ENCODE measurements at regions not wholly inside any gene's neighbourhood (a gene's known extent, or its start where the extent isn't known, plus 50 kb on each side); places are given as distances from the start of the nearest gene placed in this dataset.
"Not testable (repeated sequence)": the region's sequence is repeated elsewhere in the genome, so short reads cannot be mapped to it uniquely, and the experiment has no call there.

DNA sequence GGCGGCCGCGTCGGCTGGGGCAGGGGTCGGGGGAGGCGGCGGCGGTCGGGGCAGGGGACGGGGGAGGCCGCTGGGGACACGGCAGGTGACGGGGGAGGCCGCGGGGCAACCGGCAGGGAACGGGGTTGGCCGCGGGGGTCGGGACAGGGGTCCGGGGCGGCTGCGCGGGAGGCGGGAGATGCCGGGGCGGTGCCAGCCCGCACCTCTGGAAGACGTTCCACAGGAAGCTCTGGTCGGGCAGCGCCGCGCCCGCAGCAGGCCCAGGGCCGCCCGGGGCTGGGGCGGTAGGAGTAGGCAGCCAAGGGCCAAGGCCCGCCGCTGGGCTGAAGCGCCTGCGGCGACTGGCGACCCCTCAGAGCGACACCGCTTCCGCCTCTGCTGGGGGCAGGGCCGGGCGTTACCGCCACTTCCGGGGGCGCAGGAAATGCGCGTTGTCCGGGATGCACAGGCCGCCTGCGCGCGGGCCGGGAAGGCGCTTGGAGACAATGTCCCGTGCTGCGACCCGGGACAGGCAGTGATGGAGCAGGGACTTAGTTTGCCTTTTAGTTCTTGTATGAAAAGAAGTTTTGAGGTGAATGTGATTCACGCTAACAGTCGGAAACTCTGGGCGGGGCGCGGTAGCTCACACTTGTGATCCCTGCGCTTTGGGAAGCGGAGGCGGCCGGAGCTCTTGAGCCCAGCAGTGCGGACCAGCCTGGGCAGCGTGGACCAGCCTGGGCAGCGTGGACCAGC, 110.0 kb upstream of the LPCAT1 start:
- DNase-seq = peak; percentile 87

DNA sequence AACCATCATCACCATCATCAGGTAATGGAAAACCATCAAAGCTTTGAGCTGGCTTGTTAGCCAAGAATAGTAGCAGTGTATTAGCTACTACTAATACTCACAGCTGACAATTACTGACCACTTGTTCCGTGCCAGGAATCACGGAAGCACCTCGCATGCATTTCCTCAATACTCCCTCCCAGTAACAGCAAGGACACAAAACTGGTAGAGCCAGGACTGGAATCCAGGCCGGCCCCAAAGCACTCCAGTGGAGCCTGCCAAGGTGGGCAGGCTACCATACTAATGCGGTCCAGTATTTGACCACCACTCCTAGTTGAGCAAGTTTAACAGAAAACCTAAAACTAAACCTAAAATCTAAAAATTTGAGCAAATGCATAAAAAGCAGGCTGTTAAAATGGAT, 107.2 kb upstream of the LPCAT1 start:
- not testable (repeated sequence) for DNase-seq

DNA sequence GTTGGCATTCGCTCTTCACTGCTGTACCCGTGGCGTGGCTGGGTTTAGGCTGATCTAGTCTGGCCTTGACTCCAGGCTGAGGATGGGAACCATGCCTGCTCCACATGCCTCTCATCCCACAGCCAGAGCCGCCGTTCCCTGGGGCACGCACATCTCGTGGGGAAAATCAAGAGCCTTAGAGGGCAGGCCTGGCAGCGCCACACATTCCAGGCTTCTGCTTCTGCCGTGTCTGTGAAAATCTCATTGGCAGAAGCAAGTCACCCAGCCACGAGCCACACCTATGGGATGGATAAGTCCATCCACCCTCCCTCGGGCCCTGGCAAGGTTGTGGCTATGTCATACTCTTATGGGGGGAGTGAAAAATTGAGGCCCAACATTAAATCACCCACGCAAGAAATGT, 102.6 kb upstream of the LPCAT1 start:
- DNase-seq = not testable (repeated sequence)

DNA sequence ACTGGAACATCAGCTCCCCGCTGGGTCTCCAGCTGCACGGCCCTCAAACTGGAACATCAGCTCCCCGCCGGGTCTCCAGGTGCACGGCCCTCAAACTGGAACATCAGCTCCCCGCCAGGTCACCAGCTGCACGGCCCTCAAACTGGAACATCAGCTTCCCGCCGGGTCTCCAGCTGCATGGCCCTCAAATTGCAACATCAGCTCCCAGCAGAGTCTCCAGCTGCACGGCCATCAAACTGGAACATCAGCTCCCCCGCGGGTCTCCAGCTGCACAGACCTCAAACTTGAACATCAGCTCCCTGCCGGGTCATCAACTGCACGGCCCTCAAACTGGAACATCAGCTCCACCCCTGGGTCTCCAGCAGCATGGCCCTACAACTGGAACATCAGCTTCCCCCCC, 95.8 kb upstream of the LPCAT1 start:
- DNase-seq = not testable (repeated sequence)

DNA sequence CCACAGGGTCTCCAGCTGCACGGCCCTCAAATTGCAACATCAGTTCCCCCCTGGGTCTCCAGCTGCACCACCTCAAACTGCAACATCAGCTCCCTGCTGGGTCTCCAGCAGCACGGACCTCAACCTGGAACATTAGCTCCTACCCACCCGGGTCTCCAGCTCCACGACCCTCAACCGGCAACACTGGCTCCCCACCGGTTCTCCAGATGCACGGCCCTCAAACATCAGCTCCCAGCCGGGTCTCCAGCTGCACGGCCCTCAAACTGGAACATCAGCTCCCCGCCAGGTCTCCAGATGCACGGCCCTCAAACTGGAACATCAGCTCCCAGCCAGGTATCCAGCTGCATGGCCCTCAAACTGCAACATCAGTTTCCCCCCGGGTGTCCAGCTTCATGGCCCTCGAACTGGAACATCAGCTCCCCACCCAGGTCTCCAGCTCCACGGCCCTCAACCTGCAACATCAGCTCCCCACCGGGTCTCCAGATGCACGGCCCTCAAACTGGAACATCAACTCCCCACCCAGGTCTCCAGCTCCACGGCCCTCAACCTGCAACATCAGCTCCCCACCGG, 94.6 kb upstream of the LPCAT1 start:
- DNase-seq = not testable (repeated sequence)

DNA sequence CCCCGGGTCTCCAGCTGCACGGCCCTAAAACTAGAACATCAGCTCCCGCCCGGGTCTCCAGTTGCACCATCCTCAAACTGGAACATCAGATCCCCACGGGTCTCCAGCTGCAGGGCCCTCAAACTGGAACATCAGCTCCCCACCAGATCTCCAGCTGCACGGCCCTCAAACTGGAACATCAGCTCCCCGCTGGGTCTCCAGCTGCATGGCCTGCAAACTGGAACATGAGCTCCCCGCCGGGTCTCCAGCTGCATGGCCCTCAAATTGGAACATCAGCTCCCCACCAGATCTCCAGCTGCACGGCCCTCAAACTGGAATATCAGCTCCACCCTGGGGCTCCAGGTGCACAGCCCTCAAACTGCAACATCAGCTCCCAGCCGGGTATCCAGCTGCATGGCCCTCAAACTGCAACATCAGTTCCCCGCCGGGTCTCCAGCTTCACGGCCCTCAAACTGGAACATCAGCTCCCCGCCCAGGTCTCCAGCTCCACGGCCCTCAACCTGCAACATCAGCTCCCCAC, 93.5 kb upstream of the LPCAT1 start:
- not testable (repeated sequence) for DNase-seq

DNA sequence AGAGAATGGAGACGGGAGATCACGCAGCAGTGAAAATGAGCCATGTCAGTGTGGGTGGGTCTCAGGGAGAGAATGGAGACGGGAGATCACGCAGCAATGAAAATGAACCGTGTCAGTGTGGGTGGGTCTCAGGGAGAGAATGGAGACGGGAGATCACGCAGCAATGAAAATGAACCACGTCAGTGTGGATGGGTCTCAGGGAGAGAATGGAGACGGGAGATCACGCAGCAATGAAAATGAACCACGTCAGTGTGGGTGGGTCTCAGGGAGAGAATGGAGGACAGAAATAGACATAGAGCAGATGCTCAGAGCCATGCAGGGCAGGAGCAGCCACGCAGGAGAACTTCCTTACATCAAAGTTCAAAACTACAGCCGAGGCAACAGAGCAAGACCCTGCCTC, 89.8 kb upstream of the LPCAT1 start:
- not testable (repeated sequence) for DNase-seq

DNA sequence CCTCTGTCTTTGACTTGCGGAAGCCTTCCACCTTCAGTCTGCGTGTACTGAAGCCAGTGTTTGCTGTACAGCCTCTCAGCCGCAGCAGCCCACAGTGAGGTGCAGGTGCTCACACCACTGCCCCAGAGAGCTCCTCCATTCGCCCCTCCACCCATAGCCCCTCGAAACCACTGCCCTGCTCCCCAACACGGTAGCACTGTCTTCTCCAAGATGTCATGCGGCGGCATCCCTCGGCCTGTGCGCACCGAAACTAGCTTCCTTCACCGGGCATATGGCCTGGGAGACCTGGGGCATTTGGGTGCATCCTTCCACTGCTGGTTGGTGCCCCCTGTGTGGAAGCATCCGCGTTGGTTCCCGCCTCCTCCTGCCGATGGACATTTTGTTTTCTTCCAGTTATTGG, 86.8 kb upstream of the LPCAT1 start:
- DNase-seq = not testable (repeated sequence)

DNA sequence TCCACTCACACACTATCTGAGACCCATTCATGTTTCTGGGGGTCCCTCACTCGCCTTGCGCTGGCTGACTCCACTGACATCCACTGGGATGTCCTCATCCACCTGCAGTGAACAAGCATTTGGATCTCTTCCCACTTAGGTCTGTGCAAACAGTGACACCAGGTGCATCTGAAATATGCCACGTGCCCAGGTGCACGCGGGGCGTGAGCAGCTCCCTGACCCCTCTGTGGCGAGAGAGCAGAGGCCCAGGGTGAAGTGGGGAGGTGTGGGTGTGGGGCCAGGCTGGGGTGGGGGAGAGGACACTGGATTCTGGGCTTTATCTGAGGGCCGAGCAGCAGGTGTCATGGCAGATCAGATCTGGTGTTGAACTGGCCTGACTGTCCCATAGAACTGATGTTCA, 85.4 kb upstream of the LPCAT1 start:
- DNase-seq = not testable (repeated sequence)

DNA sequence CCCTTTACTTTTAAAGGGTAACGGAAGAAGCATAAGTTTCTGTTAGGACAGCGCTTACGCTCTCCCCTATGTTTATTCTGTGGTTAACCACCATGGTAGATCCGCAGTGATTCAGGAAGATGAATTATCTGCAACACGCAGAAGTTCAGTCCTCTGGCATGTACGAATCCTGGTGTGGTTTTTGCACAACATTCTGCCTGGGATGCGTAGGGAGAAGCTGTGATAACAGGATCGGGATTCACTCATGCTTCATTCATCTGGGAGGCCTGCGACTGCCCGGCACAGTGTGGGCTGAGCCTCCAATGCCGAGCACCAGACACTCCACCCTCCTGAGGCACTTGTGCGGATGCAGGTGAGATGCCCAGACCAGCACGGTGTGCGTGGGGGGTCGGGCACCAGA, 84.6 kb upstream of the LPCAT1 start:
- DNase-seq = not testable (repeated sequence)

DNA sequence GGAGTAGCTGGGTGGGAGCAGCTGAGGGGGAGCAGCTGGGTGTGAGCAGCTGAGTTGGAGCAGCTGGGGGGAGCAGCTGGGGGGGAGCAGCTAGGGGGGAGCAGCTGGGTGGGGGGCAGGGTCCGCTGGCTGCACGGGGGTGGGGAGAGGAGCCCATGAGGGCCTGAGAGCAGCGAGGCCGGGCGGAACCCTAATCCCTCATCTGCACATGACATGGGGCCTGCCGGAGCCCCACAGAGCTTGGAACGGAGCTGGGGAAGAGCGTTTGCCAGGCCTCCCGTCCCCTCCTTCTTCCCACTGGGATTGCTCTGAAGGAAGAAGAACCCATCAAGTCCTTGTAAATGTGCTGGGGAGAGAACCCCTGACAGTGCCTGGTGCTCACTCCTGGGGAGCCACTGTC, 83.2 kb upstream of the LPCAT1 start:
- DNase-seq = not testable (repeated sequence)

DNA sequence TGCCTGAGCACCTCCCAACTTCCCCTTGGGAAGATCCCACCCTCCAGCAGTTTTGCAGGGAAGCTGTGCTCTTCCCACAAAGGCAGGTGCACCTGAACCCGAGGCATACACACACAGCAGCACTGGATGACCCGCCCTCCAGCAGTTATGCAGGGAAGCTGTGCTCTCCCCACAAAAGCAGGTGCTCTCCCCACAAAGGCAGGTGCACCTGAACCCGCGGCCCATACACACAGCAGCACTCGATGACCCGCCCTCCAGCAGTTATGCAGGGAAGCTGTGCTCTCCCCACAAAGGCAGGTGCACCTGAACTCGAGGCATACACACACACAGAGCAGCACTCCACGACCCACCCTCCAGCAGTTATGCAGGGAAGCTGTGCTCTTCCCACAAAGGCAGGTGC, 80.2 kb upstream of the LPCAT1 start:
- DNase-seq = not testable (repeated sequence)

DNA sequence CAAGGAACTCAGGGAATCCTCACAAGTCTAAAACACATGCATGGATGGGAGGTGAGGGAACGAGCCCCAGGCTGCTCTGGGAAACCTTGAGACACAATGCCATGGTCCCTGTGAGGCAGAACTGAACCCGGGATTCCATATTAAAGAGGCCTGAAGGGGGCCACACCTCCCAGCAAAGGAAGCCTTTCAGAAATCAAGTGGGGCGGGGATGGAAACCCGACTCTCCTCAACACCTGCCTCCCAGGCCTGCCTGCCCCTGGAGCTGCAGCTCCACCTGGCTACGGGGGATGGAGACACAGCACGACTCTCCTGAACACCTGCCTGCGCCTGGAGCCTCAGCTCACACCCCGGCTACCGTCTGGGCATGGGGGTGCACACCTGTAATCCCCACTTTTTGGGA, 77.8 kb upstream of the LPCAT1 start:
- not testable (repeated sequence) for DNase-seq

DNA sequence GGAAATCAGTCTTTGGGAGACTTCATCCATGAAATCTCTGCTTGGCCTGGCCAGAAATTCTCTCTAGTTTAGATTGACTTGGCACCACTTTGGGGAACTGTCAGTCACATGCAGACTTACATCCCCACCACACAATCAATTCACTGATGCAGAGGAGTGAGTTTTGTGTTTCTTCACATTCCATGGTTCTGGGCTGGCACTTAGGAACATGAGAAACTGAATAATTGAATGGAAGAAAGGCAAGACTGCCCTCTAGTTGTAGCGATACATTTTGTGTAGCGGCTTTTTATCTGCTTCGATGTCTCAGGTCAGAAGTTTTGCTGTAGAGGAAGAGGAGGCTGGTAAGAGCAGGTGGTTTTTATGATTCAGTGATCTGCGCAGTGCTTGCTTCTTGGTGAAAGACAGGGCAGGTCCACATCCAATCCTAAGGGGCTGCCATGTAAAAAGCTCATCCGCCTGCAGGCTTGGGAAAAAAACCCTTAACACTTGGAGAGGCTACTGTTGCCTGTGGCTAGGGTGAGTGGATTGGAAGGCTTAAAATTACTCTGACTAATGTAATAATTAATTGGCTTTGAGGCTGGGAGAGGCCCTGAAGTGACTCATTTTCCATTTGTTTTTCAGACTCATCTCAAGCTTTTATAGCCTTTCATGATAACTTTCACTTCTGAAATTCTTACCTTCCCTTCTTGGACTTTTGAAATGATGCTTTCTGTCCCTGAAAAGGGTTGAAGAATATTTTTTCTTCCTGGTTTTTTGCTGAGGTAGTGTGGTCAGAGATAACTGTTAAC, 75.4 kb upstream of the LPCAT1 start:
- DNase-seq = not testable (repeated sequence)

DNA sequence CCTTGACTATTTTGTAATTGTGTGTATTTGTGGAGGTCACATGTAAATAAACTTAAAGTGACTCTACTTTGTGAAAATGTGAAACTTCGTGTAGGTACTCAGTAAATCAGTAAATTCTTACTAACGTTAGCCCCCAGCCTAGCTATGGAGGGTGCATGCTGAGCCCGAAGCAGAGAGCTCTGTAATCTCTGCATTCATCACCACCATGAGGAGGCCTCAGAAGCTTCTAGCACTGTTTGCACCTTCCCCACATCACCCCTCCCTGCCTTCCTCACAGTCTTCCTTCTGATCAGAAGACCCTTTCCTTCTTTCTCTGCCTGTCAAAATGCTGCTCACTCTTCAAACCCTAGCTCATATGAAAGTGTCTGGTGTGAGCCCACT, 73.3 kb upstream of the LPCAT1 start:
- not testable (repeated sequence) for DNase-seq

DNA sequence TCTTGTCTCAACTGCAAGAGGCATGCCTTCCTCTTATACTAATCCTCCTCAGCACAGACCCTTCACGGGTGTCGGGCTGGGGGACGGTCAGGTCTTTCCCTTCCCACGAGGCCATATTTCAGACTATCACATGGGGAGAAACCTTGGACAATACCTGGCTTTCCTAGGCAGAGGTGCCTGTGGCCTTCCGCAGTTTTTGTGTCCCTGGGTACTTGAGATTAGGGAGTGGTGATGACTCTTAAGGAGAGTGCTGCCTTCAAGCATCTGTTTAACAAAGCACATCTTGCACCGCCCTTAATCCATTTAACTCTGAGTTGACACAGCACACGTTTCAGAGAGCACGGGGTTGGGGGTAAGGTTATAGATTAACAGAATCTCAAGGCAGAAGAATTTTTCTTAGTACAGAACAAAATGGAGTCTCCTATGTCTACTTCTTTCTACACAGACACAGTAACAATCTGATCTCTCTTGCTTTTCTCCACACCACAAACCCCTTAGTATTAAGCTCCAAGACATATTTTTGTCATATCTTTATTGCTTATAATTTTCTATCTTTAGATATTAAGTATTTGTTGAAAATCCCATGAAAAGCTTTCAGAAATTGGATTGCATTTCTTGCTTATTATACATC, 72.8 kb upstream of the LPCAT1 start:
- not testable (repeated sequence) for DNase-seq

DNA sequence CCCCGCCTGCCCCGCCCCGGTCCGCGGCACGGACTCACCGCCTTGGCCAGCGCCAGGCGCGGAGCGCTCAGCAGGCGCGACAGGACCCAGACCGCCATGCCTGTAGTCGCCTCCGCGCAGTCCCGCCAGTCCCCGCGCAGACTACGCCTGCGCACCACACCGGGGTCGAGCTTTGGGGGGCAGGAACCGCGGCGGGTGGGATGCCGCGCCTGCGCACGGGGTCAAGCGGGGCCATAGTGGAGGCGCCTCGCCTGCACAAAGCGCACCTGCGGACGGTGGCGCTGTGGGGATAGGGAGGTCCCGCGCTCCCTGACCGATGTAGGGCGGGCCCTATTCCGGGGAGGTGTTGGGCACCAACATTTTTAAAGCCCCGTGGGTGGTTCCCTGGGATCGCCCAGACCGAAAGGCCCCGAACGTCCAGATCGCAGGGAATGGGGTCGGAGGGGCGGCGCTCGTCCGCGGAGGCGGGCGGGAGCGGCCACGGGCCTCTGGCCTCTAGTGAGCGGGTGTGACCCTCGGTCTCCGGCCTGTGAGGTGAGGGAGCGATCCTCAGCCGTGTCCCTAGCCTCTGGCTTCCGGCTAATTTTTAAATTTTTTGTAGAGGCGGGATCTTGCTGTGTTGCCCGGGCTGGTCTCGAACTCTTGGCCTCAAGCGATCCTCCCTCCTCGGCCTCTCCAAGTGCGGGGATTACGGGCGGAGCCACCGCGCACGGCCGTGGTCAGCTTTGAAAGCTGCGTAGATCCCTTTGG, 70.8 kb upstream of the LPCAT1 start:
- DNase-seq = peak; percentile 90

DNA sequence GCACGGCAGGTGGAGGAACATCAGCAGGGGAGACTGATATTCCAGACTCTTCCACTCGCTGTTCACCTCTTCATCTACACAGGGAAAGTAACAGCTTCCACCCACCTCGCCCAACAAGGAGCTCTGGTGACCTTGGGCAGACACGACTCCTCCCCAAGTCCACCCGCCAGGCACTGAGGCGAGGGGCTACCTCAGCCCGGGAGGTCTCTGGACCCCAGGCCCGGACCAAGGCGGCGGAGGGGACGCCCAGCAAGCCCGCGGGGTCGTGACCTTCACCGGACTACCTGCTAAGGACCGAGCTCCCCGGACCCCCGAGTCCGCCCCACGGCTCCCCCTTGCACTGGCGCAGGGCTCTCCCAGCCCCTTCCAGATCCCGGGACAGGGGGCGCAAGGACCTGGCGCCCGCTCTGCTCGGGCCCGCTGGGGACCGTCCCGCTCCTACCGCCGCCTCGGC, 70.2 kb upstream of the LPCAT1 start:
- peak; percentile 38 for DNase-seq

DNA sequence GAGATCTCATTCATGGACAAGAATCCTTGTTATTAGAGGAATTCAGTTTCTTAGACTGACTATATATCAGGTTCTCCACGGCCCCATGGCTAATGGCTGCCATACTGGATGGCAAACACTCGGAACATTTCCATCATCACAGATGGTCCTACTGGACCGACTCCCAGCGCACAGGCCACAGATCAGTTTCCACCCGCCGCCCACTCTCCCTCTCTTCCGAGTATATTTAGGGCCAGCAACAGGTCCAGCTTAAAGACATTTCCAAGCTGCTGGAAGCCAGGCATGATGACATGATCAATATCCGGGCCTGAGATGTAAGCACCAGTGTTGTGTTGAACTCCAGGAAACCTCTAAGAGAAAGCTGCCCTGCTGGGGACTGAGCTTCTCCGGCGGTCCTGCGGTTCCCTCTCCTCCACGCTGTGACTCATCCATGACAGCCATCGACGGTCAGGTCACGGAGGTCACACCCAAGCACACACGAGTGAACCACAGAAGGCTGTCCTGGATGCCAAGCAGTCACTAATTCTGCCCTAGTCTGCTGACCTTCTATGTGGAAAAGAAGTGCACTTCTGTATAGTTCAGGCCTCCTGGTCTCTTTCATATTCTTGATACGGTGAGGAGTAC, 64.4 kb upstream of the LPCAT1 start:
- not testable (repeated sequence) for DNase-seq

DNA sequence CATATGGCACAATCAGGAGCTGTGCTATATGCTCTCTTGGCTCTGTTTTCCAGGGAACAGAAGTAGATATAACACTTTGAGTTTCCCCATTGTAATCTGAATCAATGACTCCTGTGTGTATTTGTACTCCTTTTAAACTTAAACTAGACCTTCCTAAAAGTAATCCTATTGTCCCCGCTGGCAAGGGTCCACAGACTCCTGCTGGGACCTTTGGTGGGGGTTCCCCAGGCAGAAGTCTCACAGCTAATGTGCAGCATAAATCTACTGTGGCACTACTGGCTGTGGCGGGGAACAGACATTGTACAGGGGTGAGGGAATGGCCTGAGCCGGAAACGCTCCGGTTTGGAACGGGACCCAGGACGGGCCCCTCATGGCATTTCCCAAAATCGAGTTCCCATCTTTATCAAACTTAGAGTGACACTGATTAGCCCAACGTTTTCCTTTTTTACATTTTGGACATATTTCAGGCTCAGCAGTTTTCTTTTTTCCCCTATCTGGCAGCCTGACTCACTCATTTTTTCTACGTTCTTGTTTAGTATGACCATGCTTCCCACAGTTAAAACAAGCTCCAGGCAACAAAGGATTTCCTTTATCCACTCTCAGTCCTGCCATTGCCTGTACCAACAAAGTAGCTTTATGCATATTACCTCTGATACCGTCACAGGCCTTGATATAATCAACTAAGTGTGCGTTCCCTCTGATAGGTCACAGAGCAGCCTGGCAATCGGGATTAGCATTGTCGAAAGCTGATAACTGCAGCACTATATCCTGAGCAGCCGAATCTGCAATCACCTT, 59.5 kb upstream of the LPCAT1 start:
- DNase-seq = not testable (repeated sequence)

DNA sequence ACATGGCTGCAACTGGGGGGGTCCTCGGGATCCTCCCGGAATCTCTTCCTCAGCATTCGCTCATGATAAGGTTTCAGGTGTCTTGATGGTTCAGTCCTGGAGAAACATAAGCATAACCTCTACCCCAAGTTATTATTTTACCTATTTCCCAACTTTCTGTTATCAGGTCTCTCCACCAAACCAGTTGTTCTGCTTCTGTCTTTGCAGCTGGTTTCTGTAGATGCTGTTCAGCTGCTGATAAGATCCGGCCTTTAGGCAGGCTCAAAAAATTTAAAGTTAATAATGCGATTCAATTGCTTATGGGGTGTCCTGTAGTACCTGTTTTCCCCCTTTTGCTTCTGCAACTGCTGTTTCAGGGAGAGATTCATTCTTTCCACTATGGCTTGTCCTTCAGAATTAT, 55.6 kb upstream of the LPCAT1 start:
- DNase-seq = not testable (repeated sequence)
